ENCODE measurements at regions not wholly inside any gene's neighbourhood (a gene's known extent, or its start where the extent isn't known, plus 50 kb on each side); places are given as distances from the start of the nearest gene placed in this dataset.

GRCh38 chr16:59596693-59597092 is 862.6 kb upstream of the GOT2 start:
- TF ChIP-seq POLR2AphosphoS5 (IDR thresholded peaks at IDR 0.05) (no peak), CTCF (IDR thresholded peaks at IDR 0.05) (no peak), POLR2A (IDR thresholded peaks at IDR 0.05) (no peak), EP300 (IDR thresholded peaks at IDR 0.05; ENCODE audit: low read depth) (no peak)
